Activated CD4-positive, CD25-positive, alpha-beta regulatory T cell (primary cell): ENCODE measurements at regions not wholly inside any gene's neighbourhood (a gene's known extent, or its start where the extent isn't known, plus 50 kb on each side); places are given as distances from the start of the nearest gene placed in this dataset.
"Not testable (repeated sequence)": the region's sequence is repeated elsewhere in the genome, so short reads cannot be mapped to it uniquely, and the experiment has no call there.

Experiments used
- DNase-seq, 4 experiments: peaks; one replicate each; lab custom pipeline; 2025; lab: John Stamatoyannopoulos, UW

GRCh38 chr10:129165076-129165720 lies 301.8 kb upstream of the MGMT start:
- no peak for DNase-seq

GRCh38 chr10:129165770-129166169 lies 301.3 kb upstream of the MGMT start:
- no peak for DNase-seq

DNA sequence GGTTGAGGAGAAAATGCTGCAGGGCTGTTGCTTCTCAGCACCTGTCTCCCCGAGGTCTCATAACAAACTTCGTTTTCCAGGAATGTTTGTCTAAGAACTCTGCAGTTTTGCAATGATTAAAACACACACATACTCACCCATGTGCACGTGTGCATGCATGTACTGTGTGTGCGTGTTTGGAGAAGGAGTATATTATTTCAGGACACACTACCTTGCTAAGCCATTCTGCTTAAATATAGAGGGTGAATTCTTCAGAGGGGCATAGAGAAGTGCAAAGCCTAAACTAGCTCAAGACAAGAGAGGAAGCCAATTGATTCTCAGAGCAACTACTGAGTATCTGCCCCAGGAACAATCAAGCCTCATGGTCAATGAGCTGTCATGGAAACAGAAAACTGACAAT lies 298.4 kb upstream of the MGMT start:
- DNase-seq, result no peak

DNA sequence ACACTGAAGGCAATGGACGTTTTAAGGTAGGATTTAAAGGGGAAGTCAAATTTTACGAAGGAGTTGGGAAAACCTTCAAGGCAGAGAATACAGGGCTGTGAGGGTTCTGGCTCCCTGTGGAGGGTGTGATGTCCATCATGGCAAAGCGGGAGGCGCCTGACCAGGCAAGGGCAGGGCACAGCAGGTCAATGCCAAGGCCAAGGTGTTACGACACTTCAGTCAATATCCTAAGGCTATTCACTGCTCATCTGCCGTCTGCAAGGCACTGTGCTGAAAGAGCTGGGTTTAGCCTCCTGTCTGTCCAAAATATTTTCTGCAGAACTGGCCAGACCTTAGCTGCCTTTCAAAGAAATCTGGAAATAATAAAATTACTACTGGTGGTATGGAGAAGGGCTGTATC lies 297.9 kb upstream of the MGMT start:
- no peak for DNase-seq

GRCh38 chr10:129170812-129171211 lies 296.2 kb upstream of the MGMT start:
- no peak for DNase-seq

- no peak for DNase-seq
Observed at GRCh38 chr10:129171812-129172211, 295.2 kb upstream of the MGMT start.

DNA sequence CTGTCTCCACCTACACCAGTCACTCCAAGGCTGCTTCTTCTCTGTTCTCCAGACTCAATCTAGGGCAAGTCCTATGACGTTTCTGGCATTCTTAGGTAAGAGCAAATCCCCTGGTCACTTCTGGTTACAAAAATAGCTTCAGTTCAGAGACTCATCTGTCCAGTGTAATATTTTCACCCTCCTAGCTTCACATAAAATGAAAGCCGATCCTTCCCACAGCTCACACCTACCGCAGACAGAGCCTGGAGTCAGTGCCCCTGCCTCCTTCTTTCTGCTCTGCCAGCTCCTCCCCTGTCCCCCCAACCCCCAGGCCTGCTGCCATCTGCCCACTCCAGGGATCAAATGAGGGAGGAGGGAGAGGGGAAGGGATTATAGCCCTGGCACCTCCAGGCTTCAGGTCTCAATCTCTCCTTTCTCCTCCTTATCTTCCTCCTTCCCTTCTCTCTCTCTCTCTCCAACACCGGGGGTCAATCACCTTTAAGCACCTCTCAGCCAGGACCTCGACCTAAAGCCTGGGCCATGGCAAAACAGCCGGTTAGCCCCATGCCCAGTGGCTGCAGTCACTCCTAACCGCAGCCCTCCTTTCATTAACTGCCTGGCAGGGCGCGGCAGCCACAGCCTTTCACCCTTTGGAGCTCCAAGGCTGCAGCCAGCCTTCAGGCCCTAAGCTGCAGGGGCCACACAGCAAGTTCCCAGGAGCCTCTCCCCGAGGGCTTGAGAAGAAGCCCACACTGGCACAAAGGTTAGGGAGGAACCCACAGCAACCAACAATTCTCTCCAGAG lies 292.6 kb upstream of the MGMT start:
- no peak for DNase-seq

- DNase-seq, result no peak
Observed at GRCh38 chr10:129179245-129179971, 287.6 kb upstream of the MGMT start.

DNA sequence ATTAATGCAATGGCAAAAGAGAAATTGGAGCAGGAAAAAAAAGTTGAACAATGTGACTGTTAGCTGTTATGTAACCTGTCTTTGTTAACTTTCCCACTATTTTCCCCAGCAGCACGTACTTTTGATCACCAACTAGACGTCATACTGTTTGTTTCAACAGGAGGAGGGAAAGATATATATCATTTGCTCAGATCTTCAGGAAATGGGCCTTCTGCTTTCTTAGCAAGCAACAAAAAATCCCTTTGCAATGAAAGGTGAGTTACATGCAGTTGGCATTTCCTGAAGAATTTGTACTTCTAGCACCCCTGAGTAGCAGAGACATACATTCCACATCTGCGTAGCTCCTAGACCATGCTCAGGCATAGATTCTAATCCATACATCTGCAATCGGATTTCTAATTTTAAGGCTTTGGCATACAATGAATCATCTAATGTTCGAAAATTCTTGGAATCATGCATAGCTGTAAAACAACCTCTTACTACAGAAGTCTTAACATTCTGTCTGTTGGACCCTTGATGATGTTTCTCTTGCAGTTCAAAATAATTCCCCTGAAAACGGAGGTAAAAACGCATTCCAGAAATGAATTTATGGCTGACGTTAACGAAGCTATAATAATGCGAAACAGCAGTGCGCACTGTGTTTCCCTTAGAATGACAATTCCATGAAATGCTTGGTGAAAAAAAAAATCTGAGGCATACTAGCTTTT lies 286.9 kb upstream of the MGMT start:
- no peak for DNase-seq

DNA sequence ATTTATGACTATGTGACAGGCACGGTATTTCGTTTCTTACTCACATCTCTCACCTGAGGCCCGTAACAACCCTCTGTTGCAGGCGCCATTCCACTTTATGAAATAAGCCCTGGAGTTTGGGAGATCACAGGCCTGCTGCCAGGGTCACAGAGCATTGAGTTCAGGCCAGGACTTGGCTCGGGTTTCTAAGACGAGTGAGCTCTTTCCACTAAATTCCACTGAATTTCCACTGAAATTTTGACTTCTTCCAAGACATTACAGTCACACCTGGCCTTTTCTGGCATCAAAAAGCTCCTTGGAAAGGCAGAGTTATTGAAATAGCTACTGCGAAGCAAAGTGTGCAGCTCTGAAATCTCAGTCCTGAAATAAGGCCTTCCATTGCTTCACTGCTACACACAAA lies 282.8 kb upstream of the MGMT start:
- DNase-seq, result no peak

GRCh38 chr10:129187331-129187730 lies 279.7 kb upstream of the MGMT start:
- no peak for DNase-seq

DNA sequence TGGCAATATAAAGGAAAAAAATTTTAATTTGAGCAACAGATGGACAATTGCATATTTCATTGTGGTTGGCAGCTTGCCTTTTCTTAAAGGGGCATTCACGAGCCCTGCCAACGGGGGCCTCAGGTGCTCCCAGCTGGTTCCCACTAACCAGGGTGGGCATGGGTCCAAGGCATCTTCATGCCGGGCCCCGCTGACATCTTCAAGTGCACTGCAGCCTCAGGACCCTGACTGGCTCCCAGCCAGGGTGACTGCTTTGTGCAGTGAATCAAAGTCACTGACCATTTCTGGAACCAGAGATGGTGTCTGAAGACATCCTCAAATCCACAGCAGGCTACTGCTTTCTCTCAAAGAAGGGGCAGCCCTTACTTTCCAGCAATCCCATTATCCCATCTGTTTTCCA lies 275.2 kb upstream of the MGMT start:
- no peak for DNase-seq

- no peak for DNase-seq
Observed at GRCh38 chr10:129192344-129193128, 274.5 kb upstream of the MGMT start.

DNA sequence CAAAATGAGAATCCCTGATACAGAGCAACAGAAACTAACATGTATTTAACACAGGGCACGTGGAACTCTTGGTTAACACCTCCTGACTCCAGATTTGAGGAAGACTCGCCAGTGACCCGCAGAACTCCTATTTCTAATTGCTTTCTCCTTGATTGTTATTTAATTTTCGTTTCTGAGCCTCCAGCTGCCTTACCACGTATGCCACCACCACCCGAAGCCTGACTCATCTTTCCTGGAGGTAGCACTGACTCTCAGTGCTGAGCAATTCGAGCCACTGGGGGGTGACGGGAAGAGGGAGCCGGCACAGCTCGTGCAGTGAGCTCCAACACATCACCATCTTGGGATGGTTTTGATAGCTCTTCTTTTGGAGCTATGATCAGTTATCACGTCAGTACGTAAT lies 273.9 kb upstream of the MGMT start:
- no peak for DNase-seq

GRCh38 chr10:129194181-129194870 lies 272.7 kb upstream of the MGMT start:
- DNase-seq, result no peak

DNA sequence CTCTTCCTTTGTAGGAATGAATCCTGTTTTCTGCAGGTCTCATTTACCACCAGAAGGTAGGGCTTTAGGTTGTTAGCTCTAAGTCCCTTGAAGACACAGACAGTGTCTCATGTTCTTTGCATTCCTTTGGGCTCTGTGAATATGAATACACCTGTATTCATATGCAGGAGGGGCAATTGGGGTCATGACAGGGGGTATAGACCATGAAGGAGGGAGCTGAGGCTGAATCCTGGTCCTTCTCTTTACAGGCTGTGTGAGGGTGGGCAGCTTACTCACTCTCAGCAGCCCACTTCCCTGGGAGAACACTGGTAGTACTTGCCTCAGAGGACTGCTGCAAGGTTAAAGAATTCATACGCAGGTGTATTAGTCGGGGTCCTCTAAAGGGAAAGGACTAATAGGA lies 267.2 kb upstream of the MGMT start:
- no peak for DNase-seq

DNA sequence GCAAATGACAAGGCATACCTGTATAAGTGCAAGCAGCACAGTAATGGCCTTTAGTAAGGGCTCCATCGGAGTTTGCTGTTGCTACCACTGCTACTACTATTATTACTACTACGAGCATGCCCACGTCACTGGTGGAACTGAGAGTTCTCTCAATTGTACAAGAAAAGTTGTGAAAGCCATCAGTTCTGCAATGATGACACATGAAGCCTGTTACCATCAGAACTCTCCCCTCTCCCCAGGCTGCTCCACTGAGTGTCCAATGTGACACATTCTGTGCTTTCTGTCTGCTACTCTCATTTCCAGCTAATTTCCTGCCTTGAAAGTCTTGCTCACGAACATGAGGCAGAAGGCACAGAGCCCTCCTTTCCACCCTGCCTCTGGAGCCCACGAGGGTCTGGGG lies 263.2 kb upstream of the MGMT start:
- DNase-seq, result no peak

DNA sequence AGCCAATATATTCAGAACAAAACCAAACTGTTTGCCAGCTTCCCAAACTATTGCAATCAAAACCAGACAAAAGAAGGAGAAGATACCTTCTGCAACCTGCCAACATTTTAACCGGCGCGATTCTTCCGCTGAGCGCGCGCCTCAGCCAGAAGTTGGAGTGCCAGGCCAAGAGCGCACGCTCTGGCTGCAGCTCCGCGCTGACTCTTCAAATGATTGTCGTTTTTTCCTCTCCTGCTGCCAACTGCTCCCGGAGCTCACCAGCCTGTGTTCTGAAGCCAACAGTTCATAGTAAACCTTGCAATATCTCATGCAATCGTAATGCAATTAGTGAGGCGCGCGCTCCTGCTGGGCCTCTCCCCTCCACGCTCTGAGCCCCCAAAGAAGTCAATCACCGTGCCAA lies 259.7 kb upstream of the MGMT start:
- DNase-seq, result no peak

DNA sequence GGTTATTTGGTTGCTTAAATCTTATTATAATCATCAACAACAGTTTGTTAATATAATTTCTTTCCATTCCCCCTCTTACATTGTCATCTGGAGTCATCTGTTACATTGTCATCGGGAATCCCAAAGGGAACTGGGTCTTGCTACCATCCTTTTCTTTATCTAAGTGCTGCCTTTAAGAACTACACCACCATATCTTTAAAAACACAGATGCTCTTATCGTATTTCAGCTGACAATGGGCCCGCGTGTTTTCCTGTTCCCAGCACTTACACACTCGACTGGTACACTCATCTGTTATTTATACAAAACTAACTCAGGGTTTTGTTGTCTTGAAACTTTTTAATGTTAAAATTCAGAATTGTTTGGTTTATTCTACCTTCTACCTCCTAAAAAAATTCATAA lies 256.2 kb upstream of the MGMT start:
- DNase-seq, result no peak

GRCh38 chr10:129213256-129213655 lies 253.8 kb upstream of the MGMT start:
- no peak for DNase-seq

DNA sequence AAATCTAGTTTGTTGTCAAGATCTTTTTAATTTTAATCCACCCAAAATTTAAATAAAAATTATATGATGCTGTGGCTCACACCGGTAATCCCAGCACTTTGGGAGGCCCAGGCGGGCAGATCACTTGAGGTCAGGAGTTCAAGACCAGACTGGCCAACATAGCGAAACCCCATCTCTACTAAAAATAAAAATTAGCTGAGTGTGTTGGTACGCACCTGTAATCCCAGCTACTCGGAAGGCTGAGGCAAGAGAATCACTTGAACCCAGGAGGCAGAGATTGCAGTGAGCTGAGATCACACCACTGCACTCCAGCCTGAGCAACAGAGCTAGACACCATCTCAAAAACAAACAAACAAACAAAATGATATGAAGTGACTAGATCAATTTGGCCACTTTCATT lies 253.0 kb upstream of the MGMT start:
- not testable (repeated sequence) for DNase-seq
